PC-9 (cell line): ENCODE measurements at regions not wholly inside any gene's neighbourhood (a gene's known extent, or its start where the extent isn't known, plus 50 kb on each side); places are given as distances from the start of the nearest gene placed in this dataset.

Experiments
- BruUV-seq: library from RNA; stranded (reverse); fragments of 400-500 nt; replicated peaks from 2 replicates; lab custom pipeline; 2021; lab: Mats Ljungman, UMichigan
- CTCF ChIA-PET: fragments of 300-600 bp; sonication (Branson Sonifier 250); formaldehyde crosslinking; loops from one replicate; lab custom pipeline; 2022; ENCODE audit warnings: antibody characterized with exemption; lab: Charles Lee
- POLR2A ChIA-PET: fragments of 300-600 bp; sonication (Branson Sonifier 250); formaldehyde crosslinking; loops from one replicate; lab custom pipeline; 2022; ENCODE audit warnings: antibody characterized with exemption; ENCODE audit not compliant: unreplicated experiment; lab: Charles Lee
- DNase-seq, 2 experiments: peaks; one replicate each; pipeline versions ENCODE4 v3.0.0 to v3.0.0-alpha.2; 2015 to 2022; ENCODE audit warnings: mixed read lengths in 1 of 2
- H2AFZ ChIP-seq: fragments of 200-600 bp; sonication (generic); 2 replicates; pipeline ENCODE4 v1.8.1; 2017; ENCODE audit warnings: antibody characterized with exemption
- H3F3A ChIP-seq: fragments of 200-600 bp; sonication (generic); 2 replicates; pipeline ENCODE4 v1.8.1; 2017; ENCODE audit warnings: antibody characterized with exemption, mild to moderate bottlenecking, low read depth; ENCODE audit not compliant: insufficient read depth
- H3K27ac ChIP-seq: fragments of 200-600 bp; sonication (generic); 2 replicates; pipeline ENCODE4 v1.6.1; 2016; ENCODE audit warnings: mixed run types
- H3K27me3 ChIP-seq: fragments of 200-600 bp; sonication (generic); 2 replicates; pipeline ENCODE4 v1.6.1; 2016; ENCODE audit warnings: low read depth, mixed run types; ENCODE audit not compliant: insufficient read depth
- H3K36me3 ChIP-seq: fragments of 200-600 bp; sonication (generic); 2 replicates; pipeline ENCODE4 v1.6.1; 2016; ENCODE audit warnings: low read depth, mixed run types
- H3K4me1 ChIP-seq: fragments of 200-600 bp; sonication (generic); replicated peaks from 2 replicates; pipeline ENCODE4 v1.6.1; 2016; ENCODE audit warnings: mixed run types; ENCODE audit not compliant: insufficient read depth
- H3K4me2 ChIP-seq: fragments of 200-600 bp; sonication (generic); 2 replicates; pipeline ENCODE4 v1.6.1; 2017; ENCODE audit warnings: mixed run types
- H3K4me3 ChIP-seq: fragments of 200-600 bp; sonication (generic); 2 replicates; pipeline ENCODE4 v1.6.1; 2016; ENCODE audit warnings: mixed run types
- H3K79me2 ChIP-seq: fragments of 200-600 bp; sonication (generic); 2 replicates; pipeline ENCODE4 v1.6.1; 2017; ENCODE audit warnings: low read depth, mixed run types
- H3K9me2 ChIP-seq: fragments of 200-600 bp; sonication (generic); 2 replicates; pipeline ENCODE4 v1.8.1; 2017; ENCODE audit warnings: mild to moderate bottlenecking; ENCODE audit not compliant: insufficient read depth
- H3K9me3 ChIP-seq: fragments of 200-600 bp; sonication (generic); 2 replicates; pipeline ENCODE4 v1.8.1; 2016; ENCODE audit warnings: low read depth; ENCODE audit not compliant: insufficient read depth
- H4K20me1 ChIP-seq: fragments of 200-600 bp; sonication (generic); 2 replicates; pipeline ENCODE4 v1.8.1; 2017; ENCODE audit not compliant: insufficient read depth
- EZH2 ChIP-seq: fragments of 200-600 bp; sonication (generic); IDR thresholded peaks from 2 replicates; pipeline ENCODE4 v1.8.0; 2017; ENCODE audit warnings: antibody characterized with exemption, low read depth
- intact Hi-C: fragments of 100-400 bp; cut with micrococcal nuclease; formaldehyde crosslinking; loops from one replicate; pipeline ENCODE4 v1.10.0; 2022; ENCODE audit not compliant: unreplicated experiment
- TF ChIP-seq, protein P1 (sequence below): fragments of 200-600 bp; sonication (generic); conservative IDR thresholded peaks from 2 replicates; pipeline ENCODE4 v1.6.1; 2017; ENCODE audit warnings: mixed run types, antibody characterized with exemption, mild to moderate bottlenecking, moderate library complexity

- intact Hi-C loops: no loop called here
- no peak for DNase-seq
- no peaks in the 10 kb centered on the region for H3K27me3 ChIP-seq
- no peaks in the 10 kb centered on the region for H3K79me2 ChIP-seq
- H3K9me3 ChIP-seq: no peaks in the 10 kb centered on the region
- no peaks in the 10 kb centered on the region for H4K20me1 ChIP-seq
- POLR2A ChIA-PET: interaction anchor here (0.6 kb wide), 1 partner anchor 763 kb away, joined by 4 read pairs; no protein-coding TSS in a partner anchor
- H2AFZ ChIP-seq: no peak overlapping the region
- H3K4me1 ChIP-seq: no peaks in the 10 kb centered on the region
- no peak overlapping the region for H3K4me2 ChIP-seq
- no peaks in the 10 kb centered on the region for H3F3A ChIP-seq
- H3K4me3 ChIP-seq: no peak overlapping the region
- CTCF ChIA-PET: no interaction called here
- H3K27ac ChIP-seq: no peak overlapping the region
- H3K36me3 ChIP-seq: no peaks in the 10 kb centered on the region
- H3K9me2 ChIP-seq: no peaks in the 10 kb centered on the region
- no TSS peak for BruUV-seq
- TF ChIP-seq, protein P1, sequence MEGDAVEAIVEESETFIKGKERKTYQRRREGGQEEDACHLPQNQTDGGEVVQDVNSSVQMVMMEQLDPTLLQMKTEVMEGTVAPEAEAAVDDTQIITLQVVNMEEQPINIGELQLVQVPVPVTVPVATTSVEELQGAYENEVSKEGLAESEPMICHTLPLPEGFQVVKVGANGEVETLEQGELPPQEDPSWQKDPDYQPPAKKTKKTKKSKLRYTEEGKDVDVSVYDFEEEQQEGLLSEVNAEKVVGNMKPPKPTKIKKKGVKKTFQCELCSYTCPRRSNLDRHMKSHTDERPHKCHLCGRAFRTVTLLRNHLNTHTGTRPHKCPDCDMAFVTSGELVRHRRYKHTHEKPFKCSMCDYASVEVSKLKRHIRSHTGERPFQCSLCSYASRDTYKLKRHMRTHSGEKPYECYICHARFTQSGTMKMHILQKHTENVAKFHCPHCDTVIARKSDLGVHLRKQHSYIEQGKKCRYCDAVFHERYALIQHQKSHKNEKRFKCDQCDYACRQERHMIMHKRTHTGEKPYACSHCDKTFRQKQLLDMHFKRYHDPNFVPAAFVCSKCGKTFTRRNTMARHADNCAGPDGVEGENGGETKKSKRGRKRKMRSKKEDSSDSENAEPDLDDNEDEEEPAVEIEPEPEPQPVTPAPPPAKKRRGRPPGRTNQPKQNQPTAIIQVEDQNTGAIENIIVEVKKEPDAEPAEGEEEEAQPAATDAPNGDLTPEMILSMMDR: no peak
- TF ChIP-seq EZH2: no peak
Observed at GRCh38 chr4:138961129-138961528, 54.5 kb upstream of the NOCT start.

- DNase-seq: no peak
- Histone ChIP-seq H3K9me2 (no peaks in the 10 kb centered on the region), H3K36me3 (no peaks in the 10 kb centered on the region), H3K27me3 (no peaks in the 10 kb centered on the region), H3K9me3 (no peaks in the 10 kb centered on the region), H3F3A (no peaks in the 10 kb centered on the region), H3K79me2 (no peaks in the 10 kb centered on the region), H3K27ac (no peak overlapping the region), H2AFZ (no peak overlapping the region), H3K4me3 (no peak overlapping the region), H3K4me1 (no peaks in the 10 kb centered on the region), H3K4me2 (no peak overlapping the region), H4K20me1 (no peaks in the 10 kb centered on the region)
- intact Hi-C loops: no loop called here
- no TSS peak for BruUV-seq
- TF ChIP-seq EZH2: no peak
- TF ChIP-seq, protein P1: no peak
- CTCF ChIA-PET: no interaction called here
- POLR2A ChIA-PET: no interaction called here
Observed at GRCh38 chr4:138960175-138960710, 55.3 kb upstream of the NOCT start.

GRCh38 chr4:138959097-138959815 lies 56.3 kb upstream of the NOCT start:
- no peak overlapping the region for H3K4me3 ChIP-seq
- H3K27ac ChIP-seq: no peak overlapping the region
- no peak overlapping the region for H2AFZ ChIP-seq
- H3F3A ChIP-seq: no peaks in the 10 kb centered on the region; the same call in 1 of the 2 replicates
- H3K9me2 ChIP-seq: no peaks in the 10 kb centered on the region
- no peaks in the 10 kb centered on the region for H4K20me1 ChIP-seq
- no peaks in the 10 kb centered on the region for H3K79me2 ChIP-seq
- CTCF ChIA-PET: no interaction called here
- no peaks in the 10 kb centered on the region for H3K27me3 ChIP-seq
- TF ChIP-seq, protein P1: no peak
- POLR2A ChIA-PET: no interaction called here
- intact Hi-C loops: no loop called here
- DNase-seq: no peak
- BruUV-seq: no TSS peak
- H3K4me1 ChIP-seq: peaks cover 4% of the 10 kb centered on the region
- H3K4me2 ChIP-seq: no peak overlapping the region
- H3K9me3 ChIP-seq: no peaks in the 10 kb centered on the region
- H3K36me3 ChIP-seq: no peaks in the 10 kb centered on the region
